A204.1 (cell line): ENCODE measurements at regions not wholly inside any gene's neighbourhood (a gene's known extent, or its start where the extent isn't known, plus 50 kb on each side); places are given as distances from the start of the nearest gene placed in this dataset.
"Not testable (repeated sequence)": the region's sequence is repeated elsewhere in the genome, so short reads cannot be mapped to it uniquely, and the experiment has no call there.

Experiments
- FAIRE-seq: peaks from 2 replicates; lab custom pipeline; 2012; peaks lifted over from hg19 to GRCh38; lab: Jason Lieb, UNC

DNA sequence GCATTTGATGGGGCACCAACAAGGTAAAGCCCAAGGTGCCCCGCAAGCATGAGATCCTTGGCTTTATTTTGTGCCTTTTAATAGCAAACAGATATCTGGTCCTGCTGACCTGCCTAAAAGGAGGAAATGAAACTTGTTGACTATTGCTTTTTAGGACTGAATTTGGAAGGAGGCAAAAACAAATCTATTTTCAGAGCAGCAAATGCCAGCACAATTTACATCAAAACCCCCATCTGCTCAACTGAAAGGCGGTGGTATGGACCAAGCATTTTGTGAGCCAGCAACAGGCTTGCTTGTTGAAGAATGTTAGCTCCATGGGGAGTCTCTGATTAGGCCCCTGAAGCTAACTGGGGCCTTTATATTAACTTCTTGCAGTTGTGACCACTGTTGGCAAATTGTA lies 192.6 kb upstream of the E2F8 start:
- no peak for FAIRE-seq

DNA sequence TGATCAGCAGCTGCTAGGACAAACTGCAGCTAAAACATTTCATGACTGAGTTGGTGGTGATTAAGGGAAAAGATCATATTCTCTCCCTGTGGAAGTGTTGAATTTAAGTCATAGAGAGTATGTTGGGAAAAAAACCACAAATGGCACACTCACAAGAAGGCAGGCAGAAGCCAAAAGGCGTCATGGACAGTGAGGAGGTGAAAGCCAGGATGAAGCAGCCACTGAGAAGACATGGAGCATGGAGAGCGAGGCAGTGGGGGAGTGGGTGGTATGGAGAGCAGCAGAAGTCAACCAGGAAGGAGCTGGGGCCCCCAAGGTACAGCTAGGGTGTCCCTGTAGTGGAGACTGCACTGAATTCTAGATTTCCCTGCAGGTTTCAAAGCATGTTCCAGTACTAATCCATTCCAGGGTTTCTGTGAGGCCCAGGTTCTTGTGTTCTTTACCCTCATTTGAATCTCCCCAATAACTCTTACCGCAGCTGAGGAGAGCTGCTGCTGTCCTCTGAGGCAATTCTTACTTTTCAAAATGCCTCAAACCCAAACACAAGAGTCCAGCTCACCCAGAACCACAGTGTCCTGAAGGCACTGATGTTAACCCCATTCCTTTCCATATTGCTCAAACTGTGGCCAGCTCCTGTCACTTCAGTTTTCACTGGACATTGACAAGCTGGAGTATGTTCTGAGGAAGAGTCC lies 191.8 kb upstream of the E2F8 start:
- FAIRE-seq: no peak

DNA sequence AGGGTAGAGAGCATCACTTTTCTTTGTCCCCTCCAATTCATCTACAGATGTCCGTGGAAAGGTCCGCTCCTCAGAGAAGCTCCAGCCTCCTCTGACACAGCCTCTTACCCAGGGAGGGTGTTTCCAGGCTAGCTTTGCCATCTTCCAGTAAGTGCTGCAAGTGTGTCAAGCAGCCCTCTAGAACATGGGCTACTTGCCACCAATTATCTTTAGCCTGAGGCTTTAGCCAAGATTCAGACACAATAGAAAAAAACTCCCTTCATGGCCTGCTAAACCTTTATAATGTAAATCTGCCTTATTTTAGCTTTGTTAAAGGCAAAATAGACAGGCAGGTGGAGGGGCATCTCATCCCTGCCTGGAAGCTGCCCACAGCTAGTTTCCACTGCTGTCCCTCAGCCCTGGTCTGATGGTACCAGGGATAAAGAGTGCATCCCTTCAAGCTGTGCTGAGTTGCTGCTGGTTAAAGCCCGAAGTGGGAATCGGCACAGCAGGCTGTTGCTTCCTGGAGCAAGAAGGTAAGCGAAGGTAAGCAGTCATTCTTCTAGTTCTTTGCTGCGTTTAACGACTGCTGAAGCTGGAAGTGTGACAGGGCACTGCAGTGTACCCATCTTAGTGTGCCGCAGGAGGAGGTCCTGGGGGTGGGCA lies 190.1 kb upstream of the E2F8 start:
- FAIRE-seq: no peak

GRCh38 chr11:19430346-19430745 lies 189.6 kb upstream of the E2F8 start:
- no peak for FAIRE-seq

GRCh38 chr11:19429108-19429760 lies 188.5 kb upstream of the E2F8 start:
- FAIRE-seq: no peak

GRCh38 chr11:19428206-19429002 lies 187.7 kb upstream of the E2F8 start:
- FAIRE-seq: no peak

GRCh38 chr11:19426756-19427403 lies 186.1 kb upstream of the E2F8 start:
- FAIRE-seq: no peak

DNA sequence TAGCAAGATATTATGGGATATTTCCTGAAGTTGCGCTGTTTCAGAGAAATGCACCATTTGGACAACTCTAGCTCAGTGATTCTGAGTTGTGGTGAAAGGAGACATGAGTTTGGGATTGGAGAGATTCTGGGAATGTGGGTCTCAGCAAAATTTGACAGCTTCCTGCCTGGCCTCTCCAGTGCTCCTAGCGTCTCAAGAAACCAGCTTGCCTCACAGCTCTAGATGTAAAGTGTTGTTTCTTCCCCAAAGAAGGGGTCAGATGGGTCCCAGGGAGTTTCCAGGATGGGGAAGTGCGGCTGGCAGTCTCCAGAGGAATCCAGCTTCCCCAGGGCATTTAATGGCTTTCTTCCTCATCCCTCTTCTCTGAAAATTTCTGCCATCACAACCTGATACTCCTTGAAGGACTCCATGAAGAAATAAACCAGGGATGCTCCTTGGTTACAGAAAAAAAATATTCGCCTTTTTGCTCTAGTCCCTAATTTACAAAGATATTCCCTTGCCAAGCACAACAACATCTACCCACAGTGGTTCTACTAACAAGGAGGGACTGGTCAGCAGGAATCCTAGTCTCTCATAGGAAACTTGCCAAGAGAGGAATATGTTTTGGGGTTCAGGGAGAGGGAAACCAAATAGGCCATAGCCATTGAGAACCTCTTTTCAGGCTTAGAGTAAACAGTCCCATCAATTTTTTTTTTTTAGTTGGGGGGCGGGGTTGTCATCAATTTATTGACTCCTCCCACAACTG lies 185.4 kb upstream of the E2F8 start:
- FAIRE-seq: no peak

DNA sequence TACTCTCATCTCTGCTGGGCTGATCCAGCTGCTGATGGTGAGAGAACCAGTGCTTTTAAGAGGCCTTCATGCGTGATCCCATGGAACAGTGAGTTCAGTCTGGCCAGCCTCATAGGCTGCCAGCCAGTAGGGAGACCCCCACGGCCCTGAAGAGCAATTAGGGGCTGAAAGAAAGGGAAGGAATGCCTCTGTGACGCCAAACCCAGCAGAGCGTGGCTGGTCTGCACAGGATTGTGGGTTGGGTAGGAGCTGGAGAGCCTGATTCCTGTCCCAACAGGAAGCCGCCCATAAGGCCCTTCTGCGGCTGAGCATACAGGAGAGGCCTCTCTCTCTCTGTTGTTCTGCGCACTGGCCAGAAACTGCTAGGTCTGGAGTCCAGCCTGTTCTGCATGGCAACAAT lies 181.5 kb upstream of the E2F8 start:
- FAIRE-seq: no peak

- FAIRE-seq: no peak
Measured at GRCh38 chr11:19420868-19421533, 180.3 kb upstream of the E2F8 start.

- FAIRE-seq: no peak
Measured at GRCh38 chr11:19419808-19420207, 179.1 kb upstream of the E2F8 start.

GRCh38 chr11:19419021-19419750 lies 178.4 kb upstream of the E2F8 start:
- FAIRE-seq: no peak

DNA sequence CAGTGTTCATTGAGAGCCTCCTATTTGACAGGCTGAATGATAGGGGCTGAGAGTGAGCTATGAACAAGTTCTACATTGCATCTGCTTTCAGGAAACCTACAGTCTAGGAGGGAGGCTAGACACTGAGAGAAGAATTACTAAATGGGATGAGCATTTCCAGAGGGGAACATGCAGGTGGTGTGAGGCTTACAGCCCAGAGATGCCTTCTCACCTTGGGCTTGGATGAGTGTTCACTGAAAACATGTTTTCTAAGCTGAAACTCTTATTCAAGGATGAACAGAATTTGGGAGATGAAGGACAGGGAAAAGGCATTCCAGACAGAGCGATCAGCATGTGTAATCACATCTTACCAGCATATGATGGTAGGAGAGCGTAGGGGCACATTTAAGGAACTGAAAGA lies 177.5 kb upstream of the E2F8 start:
- FAIRE-seq: no peak

DNA sequence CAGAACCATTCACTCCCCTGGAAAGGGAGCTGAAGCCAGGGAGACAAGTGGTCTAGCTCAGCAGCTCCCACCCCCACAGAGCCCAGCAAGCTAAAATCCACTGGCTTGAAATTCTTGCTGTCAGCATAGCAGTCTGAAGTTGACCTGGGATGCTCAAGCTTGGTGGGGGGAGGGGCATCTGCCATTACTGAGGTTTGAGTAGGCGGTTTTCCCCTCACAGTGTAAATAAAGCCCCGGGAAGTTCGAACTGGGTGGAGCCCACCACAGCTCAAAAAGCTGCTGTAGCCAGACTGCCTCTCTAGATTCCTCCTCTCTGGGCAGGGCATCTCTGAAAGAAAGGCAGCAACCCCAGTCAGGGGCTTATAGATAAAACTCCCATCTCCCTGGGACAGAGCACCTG lies 171.3 kb upstream of the E2F8 start:
- not testable (repeated sequence) for FAIRE-seq

- FAIRE-seq: no peak
Measured at GRCh38 chr11:19410032-19410431, 169.3 kb upstream of the E2F8 start.

DNA sequence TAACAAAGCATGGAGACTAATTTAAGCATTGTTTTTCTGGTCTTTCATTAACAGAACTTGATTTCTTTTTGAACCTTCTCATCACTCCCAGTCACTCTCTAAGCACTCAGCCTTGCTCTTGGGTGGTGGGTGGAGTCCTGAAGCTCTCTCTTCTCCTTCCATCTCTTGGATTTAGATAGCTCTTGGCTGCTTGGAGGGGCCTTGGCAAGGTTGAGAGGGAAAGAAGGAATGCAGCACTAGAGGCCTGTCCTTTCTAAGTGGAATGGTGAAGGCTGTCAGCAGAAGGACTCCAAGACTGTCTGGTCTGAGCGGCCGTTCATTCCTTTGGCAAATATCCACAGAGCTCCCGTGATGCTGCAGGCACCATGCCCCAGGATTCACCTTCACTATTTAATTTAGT lies 168.6 kb upstream of the E2F8 start:
- no peak for FAIRE-seq

DNA sequence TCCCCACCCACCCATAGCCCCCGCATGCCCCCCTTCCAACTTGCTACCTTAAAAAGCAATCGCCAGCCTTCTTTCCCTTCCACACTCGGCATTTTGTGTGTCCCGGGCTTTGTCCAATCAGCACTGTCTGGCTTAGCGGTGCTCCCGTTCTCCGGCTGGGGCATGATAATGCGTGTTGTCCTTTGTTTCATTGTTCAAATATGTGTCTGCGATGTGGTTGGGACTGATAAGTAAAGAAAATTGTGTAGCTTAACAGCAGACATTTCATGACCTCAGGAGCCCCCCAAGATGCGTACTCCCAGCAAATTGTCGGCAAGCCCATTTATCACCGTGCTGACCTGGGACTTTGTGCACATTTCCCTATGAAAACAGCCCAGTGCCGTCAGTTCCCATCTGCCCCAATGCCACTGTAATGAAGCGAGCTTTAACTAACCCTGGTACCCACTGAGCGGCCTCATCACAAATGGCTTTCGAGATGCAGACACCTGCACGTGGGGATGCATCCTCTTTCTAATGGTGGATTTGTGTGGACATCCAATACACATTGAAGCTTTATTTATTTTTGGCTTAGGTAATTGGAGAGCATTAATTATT lies 167.0 kb upstream of the E2F8 start:
- no peak for FAIRE-seq

GRCh38 chr11:19405966-19406365 lies 165.2 kb upstream of the E2F8 start:
- FAIRE-seq: no peak

GRCh38 chr11:19404787-19405186 lies 164.0 kb upstream of the E2F8 start:
- FAIRE-seq: no peak
